GM19351 (cell line): ENCODE measurements at regions not wholly inside any gene's neighbourhood (a gene's known extent, or its start where the extent isn't known, plus 50 kb on each side); places are given as distances from the start of the nearest gene placed in this dataset.

Experiments used
- ATAC-seq: cut with Tn5 transposase; IDR thresholded peaks from one replicate; pipeline ENCODE4 v1.9.1; 2021; ENCODE audit warnings: mild to moderate bottlenecking, moderate library complexity; ENCODE audit not compliant: unreplicated experiment

- no peak for ATAC-seq
Measured at GRCh38 chr15:81454024-81454423, 80.0 kb upstream of the TMC3 start.

DNA sequence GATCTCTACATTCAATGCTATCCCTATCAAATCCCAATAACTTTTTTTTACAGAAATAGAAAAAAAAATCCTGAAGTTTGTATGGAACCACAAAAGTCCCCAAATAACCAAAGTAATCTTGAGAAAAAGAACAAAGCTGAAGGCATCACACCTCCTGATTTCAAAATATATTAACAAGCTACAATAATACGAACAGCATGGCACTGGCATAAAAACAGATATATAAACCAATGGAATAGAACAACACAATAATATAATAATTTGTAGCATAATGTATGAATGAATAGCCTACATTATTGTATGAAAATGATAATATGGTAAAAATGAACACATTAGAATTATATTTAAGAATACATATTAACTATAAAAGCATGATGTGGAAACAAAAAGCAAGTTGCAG is 76.7 kb upstream of the TMC3 start:
- ATAC-seq, result no peak

GRCh38 chr15:81449836-81450474 is 75.9 kb upstream of the TMC3 start:
- ATAC-seq, result no peak

DNA sequence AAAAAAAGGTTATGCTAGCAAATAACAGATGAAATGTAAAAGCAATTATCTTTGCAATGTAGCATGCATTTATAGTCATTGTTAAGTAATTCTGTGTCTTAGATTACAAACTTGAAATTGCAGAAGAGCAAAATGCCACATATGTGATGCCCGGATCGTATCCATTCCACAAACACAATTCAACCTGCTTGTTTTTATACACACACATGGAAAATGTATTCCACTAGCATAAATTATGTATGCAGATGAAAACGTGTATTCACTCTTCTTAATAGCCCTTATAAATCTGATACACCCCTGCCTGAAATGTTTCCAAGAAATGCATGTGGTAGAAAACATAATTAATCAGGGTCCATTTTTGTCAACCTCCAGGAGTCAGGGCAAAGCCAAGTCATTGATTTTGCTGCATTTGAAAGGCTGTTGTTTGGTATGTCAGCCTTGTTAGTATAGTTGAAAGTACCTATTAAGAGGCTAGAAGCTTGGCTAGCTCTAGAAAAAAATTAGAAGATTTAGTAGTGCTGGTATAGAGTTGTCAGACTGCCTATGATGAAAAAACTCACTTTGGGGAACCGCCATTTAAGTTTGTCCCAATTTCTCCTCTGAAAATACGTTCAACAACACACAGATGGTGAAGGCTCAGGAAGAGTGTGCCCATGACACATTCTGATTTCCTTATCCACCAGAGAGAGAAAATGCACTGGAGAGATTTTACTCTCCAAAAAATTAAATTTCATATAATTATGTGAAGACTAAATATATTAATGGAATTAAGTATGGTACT is 69.2 kb upstream of the TMC3 start:
- ATAC-seq, result no peak

GRCh38 chr15:81442454-81442853 is 68.4 kb upstream of the TMC3 start:
- no peak for ATAC-seq

DNA sequence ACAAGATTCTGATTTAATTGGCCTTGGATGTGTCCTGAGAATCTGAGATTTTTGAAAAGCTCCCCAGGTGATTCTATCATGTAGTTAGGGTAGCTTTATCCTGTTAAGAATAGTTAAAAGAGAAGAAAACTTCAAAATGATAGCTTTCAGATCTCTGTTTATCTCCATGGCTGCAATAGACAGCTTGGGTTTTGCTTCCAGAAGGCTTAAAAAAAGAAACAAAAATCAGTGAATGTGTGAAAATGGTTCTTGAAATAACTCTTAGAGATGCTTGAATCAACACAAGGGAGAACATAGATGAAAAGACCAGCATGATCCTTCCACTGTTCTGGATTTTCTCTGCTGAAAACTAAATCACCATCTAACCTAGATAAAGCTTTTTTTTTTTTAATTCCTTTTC is 60.8 kb upstream of the TMC3 start:
- no peak for ATAC-seq

- no peak for ATAC-seq
Measured at GRCh38 chr15:81433462-81433861, 59.4 kb upstream of the TMC3 start.

GRCh38 chr15:81432179-81432578 is 58.2 kb upstream of the TMC3 start:
- no peak for ATAC-seq

DNA sequence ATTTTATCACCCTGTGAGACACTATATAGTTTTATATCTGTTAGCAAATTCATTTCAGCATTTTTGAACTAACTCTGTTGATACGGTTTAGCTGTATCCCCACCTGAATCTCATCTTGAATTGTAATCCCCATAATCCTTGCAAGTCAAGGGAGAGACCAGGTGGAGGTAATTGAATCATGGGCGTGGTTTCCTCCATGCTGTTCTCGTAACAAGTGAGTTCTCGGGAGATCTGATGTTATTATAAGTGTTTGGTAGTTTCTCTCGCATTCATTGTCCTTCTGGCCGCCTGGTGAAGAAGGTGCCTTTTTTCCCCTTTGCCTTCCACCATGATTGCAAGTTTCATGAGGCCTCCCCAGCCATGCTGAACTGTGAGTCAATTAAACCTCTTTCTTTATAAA is 53.2 kb upstream of the TMC3 start:
- no peak for ATAC-seq

DNA sequence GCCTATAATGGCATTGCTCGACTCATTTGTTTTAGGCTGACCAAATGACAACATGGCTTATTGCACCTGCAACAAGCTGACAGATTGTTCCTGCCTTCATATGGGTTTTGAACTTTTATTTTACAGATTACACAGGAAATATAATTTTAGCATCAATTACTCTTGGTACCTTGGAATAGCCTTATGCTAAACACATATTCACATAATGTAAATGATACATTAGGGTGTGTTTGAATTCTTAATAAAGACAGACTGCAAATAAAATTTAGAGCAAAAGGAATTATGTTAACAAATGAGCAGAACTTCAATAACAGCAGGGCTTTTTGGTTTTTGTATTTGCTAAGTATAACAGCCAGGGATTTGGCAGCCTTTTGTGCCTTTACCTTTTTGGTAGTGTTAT is 51.9 kb upstream of the TMC3 start:
- no peak for ATAC-seq
